GM12864 (cell line): ENCODE measurements at regions not wholly inside any gene's neighbourhood (a gene's known extent, or its start where the extent isn't known, plus 50 kb on each side); places are given as distances from the start of the nearest gene placed in this dataset.

Experiments
- DNase-seq: peaks from one replicate; pipeline ENCODE4 v3.0.0-alpha.2; 2011; ENCODE audit warnings: low read depth
- H3K4me3 ChIP-seq: 2 replicates; pipeline ENCODE4 v1.5.1; 2011; ENCODE audit warnings: mild to moderate bottlenecking, low read depth, low read length, control low read depth
- TF ChIP-seq, protein P1 (sequence below): IDR thresholded peaks from 2 replicates; pipeline ENCODE4 v1.5.1; 2011; ENCODE audit warnings: low read depth, mild to moderate bottlenecking, moderate library complexity, low read length, control low read depth, inconsistent platforms; ENCODE audit errors: missing control alignments

DNA sequence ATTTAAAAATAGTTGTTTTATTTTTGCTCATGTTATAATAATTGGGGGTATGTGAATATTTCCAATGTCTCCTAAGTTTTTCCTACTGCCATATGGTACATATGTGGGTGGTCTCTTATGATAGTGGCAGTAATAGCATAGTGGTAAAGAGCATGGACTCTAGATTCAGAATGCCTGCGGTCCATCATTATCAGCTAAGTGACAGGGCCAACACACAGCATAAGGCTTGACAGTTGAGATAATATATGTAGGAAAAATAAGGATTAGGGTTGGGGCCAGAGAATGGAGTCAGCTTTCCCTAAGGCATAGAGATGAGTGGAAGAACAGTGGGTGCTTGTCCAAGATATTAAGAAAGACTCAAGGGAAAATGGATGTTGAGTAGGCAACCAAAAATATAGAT lies 2707.5 kb downstream of the PCDH7 start:
- no peak overlapping the region for H3K4me3 ChIP-seq
- DNase-seq = no peak
- TF ChIP-seq, protein P1, sequence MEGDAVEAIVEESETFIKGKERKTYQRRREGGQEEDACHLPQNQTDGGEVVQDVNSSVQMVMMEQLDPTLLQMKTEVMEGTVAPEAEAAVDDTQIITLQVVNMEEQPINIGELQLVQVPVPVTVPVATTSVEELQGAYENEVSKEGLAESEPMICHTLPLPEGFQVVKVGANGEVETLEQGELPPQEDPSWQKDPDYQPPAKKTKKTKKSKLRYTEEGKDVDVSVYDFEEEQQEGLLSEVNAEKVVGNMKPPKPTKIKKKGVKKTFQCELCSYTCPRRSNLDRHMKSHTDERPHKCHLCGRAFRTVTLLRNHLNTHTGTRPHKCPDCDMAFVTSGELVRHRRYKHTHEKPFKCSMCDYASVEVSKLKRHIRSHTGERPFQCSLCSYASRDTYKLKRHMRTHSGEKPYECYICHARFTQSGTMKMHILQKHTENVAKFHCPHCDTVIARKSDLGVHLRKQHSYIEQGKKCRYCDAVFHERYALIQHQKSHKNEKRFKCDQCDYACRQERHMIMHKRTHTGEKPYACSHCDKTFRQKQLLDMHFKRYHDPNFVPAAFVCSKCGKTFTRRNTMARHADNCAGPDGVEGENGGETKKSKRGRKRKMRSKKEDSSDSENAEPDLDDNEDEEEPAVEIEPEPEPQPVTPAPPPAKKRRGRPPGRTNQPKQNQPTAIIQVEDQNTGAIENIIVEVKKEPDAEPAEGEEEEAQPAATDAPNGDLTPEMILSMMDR = no peak

DNA sequence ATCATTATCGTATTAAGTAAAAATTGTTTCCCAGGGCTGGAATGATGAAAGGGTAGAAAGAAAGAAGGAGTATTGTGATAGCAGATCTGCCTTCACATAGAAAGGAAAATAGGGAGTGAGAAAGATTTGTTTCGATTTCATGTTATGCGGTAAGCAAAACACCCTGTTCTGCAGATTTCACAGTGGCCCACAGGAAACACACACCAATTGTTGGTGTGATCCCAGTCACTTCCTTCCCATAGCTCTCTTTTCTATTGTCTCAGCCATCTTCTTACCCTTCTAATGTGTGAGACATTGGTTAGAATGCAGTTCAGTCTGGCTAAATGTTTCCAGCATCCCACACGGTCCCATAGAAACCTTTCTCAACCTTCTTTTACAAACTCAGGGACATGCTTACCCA lies 2709.8 kb downstream of the PCDH7 start:
- no peak for DNase-seq
- TF ChIP-seq, protein P1 = no peak
- no peak overlapping the region for H3K4me3 ChIP-seq

DNA sequence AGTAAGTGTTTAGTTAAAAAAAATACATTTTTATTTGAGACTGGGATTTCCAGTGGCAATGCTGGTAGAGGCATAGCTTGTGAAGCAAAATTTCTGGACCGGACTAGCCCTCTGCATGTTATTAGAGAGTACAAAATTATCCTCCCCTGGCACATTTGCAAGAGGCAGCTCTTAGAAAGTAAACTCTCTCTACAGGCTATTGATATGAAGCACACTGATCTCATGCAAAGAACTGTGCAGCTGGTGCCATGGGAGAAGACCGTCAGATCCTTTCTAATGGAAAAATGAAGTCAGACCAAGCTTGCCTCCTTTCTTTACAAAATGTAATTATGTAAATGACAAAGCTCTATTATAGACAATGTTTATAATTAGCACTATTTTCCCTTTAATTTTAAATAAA lies 2717.2 kb downstream of the PCDH7 start:
- TF ChIP-seq, protein P1 = no peak

DNA sequence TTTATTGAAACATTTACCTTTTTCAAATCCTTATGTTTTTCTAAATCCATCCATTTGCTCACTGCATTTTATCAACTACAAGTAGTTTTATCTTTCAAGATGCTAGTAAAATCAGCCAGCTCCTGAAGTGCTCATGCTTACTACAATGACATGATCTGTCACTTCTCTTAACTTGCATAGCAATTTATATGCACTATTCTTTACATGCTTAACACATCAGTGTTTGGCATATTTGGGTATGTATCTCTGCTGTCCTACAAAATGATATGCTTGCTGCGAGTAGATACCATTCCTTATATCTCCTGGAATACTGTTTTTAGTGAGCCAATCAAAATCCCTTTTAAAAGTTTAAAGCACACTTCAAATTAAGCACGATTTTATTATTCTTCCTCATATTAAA lies 2726.8 kb downstream of the PCDH7 start:
- DNase-seq = no peak
- TF ChIP-seq, protein P1 = no peak
- H3K4me3 ChIP-seq = no peak overlapping the region

More for the DNA sequence above, 2717.2 kb downstream of the PCDH7 start:
- no peak overlapping the region for H3K4me3 ChIP-seq
- no peak for DNase-seq

DNA sequence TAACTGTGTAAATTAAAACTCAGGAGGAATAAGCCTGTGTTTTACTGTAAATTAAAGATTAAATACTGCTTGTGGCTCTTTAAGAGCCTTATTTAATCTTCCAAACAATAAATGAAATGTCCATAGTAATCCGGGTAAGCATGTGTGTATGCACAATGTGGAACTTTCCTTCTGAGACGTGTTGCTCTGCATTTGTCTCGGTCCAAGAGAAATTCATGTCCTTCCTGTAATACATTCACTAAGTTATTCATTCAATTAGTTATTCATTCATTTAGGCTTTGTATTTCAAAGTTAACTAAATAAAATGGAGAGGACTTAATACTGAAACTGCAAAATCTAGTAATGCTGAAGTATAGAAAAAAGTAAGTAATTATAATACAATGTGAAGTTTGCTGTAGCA lies 2728.8 kb downstream of the PCDH7 start:
- TF ChIP-seq, protein P1 = no peak
- no peak for DNase-seq
- no peak overlapping the region for H3K4me3 ChIP-seq

DNA sequence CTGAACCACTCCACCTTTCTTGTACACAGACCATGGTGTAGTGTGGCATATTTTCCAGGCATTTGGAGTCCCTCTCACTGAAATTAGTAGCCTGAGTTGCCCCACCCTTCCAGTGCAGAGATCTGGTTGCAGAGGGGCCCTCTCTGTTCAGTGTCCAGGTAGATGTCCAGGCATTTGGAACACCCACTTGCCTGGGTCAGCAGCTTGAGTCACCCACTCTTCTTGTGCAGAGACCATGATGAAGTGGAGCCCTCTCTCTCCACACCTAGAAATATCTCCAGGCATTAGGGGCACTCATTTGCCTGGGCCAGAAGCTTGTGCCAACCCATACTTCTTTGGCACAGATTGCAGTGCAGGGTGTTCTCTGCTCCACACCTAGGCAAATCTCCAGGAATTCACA lies 2733.3 kb downstream of the PCDH7 start:
- no peak overlapping the region for H3K4me3 ChIP-seq
- TF ChIP-seq, protein P1 = no peak
- no peak for DNase-seq

DNA sequence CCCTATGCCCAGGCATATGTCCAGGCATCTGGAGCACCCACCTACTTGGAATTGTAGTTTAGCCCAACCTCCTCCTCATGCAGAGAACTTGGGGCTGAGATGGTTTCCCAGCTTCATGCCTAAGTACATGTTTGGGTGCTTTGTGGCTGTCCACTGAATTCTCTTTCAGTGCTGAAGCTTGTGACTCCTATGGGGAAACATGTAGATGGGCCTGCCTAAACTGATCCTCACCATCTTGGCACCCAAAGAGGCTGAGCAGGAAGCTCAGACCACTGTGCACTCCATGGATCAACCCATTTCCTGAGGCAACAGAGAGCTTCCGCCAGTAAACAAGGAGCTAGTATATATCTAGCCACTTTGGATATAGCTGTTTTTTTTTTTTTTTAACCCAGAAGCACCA lies 2733.7 kb downstream of the PCDH7 start:
- TF ChIP-seq, protein P1 = no peak
- DNase-seq = no peak

More for the DNA sequence above, 2733.7 kb downstream of the PCDH7 start:
- no peak overlapping the region for H3K4me3 ChIP-seq
